HL-60 (cell line): ENCODE measurements at regions not wholly inside any gene's neighbourhood (a gene's known extent, or its start where the extent isn't known, plus 50 kb on each side); places are given as distances from the start of the nearest gene placed in this dataset.

Experiments used
- DNase-seq, 2 experiments: peaks; one replicate each; pipeline ENCODE4 v3.0.0-alpha.2; 2010 to 2020; ENCODE audit warnings: low read depth in 1 of 2, low spot score in 1 of 2
- H3K27ac ChIP-seq: fragments of 250-450 bp; sonication (Bioruptor Pico); replicated peaks from 2 replicates; pipeline ENCODE4 v1.5.1; 2020; ENCODE audit warnings: mild to moderate bottlenecking, moderate library complexity
- H3K27me3 ChIP-seq: fragments of 250-450 bp; sonication (Bioruptor Pico); 2 replicates; pipeline ENCODE4 v1.5.1; 2021; ENCODE audit warnings: mild to moderate bottlenecking, moderate library complexity; ENCODE audit not compliant: insufficient read depth, poor library complexity, severe bottlenecking
- H3K4me3 ChIP-seq: replicated peaks from 2 replicates; pipeline ENCODE4 v1.5.1; 2011; ENCODE audit warnings: mild to moderate bottlenecking, control low read depth, low read length; ENCODE audit not compliant: insufficient read depth
- CTCF ChIP-seq: IDR thresholded peaks from one replicate; pipeline ENCODE4 v1.5.1; 2011; ENCODE audit warnings: low read length, control low read depth, inconsistent platforms; ENCODE audit not compliant: insufficient read depth
- GABPA ChIP-seq: IDR thresholded peaks from 2 replicates; pipeline ENCODE4 v1.6.1; 2012; ENCODE audit warnings: low read depth
- POLR2AphosphoS5 ChIP-seq: IDR thresholded peaks from 2 replicates; pipeline ENCODE4 v1.6.1; 2012; ENCODE audit warnings: low read depth
- REST ChIP-seq: IDR thresholded peaks from 2 replicates; pipeline ENCODE4 v1.6.1; 2012; ENCODE audit warnings: low read depth; ENCODE audit not compliant: insufficient replicate concordance
- SPI1 ChIP-seq: IDR thresholded peaks from 2 replicates; pipeline ENCODE4 v1.6.1; 2012; ENCODE audit warnings: low read depth, mild to moderate bottlenecking, borderline replicate concordance

GRCh38 chr9:81032831-81033230 is 656.5 kb downstream of the TLE1 start:
- no peak for TF ChIP-seq REST
- TF ChIP-seq CTCF: no peak
- TF ChIP-seq GABPA: no peak
- TF ChIP-seq SPI1: no peak
- TF ChIP-seq POLR2AphosphoS5: no peak
- no peak for DNase-seq
- Histone ChIP-seq H3K27ac (no peak overlapping the region), H3K4me3 (no peak overlapping the region), H3K27me3 (no peaks in the 10 kb centered on the region)

- TF ChIP-seq REST (no peak), CTCF (no peak), GABPA (no peak), POLR2AphosphoS5 (no peak), SPI1 (no peak)
- no peak for DNase-seq
Observed at GRCh38 chr9:81032030-81032572, 657.2 kb downstream of the TLE1 start.

GRCh38 chr9:81031422-81032029 is 657.8 kb downstream of the TLE1 start:
- no peak overlapping the region for H3K27ac ChIP-seq
- TF ChIP-seq GABPA (no peak), POLR2AphosphoS5 (no peak), CTCF (no peak), SPI1 (no peak), REST (no peak)
- DNase-seq: no peak
- H3K27me3 ChIP-seq: no peaks in the 10 kb centered on the region
- no peak overlapping the region for H3K4me3 ChIP-seq

More at GRCh38 chr9:81032030-81032572, 657.2 kb downstream of the TLE1 start:
- Histone ChIP-seq H3K4me3 (no peak overlapping the region), H3K27me3 (no peaks in the 10 kb centered on the region), H3K27ac (no peak overlapping the region)
